ENCODE measurements at regions not wholly inside any gene's neighbourhood (a gene's known extent, or its start where the extent isn't known, plus 50 kb on each side); places are given as distances from the start of the nearest gene placed in this dataset.

- TF ChIP-seq, protein P1, sequence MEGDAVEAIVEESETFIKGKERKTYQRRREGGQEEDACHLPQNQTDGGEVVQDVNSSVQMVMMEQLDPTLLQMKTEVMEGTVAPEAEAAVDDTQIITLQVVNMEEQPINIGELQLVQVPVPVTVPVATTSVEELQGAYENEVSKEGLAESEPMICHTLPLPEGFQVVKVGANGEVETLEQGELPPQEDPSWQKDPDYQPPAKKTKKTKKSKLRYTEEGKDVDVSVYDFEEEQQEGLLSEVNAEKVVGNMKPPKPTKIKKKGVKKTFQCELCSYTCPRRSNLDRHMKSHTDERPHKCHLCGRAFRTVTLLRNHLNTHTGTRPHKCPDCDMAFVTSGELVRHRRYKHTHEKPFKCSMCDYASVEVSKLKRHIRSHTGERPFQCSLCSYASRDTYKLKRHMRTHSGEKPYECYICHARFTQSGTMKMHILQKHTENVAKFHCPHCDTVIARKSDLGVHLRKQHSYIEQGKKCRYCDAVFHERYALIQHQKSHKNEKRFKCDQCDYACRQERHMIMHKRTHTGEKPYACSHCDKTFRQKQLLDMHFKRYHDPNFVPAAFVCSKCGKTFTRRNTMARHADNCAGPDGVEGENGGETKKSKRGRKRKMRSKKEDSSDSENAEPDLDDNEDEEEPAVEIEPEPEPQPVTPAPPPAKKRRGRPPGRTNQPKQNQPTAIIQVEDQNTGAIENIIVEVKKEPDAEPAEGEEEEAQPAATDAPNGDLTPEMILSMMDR (IDR thresholded peaks at IDR 0.05; ENCODE audit: low read depth, low read length, missing control alignments): no peak
- no peak for DNase-seq (ENCODE audit: extremely low read depth, low read depth)
Measured at GRCh38 chr11:89660234-89660633, 49.9 kb upstream of the TRIM77 start.

More at GRCh38 chr11:89660234-89660633, 49.9 kb upstream of the TRIM77 start:
- H3K4me3 ChIP-seq (replicated peaks; ENCODE audit: low read depth, low read length): no peak overlapping the region

All from HFF-Myc (cell line).